Liver (tissue), 8 donors: ENCODE measurements at regions not wholly inside any gene's neighbourhood (a gene's known extent, or its start where the extent isn't known, plus 50 kb on each side); places are given as distances from the start of the nearest gene placed in this dataset.
A peak's percentile ranks its signal among the peaks of the same experiment; 100 is the strongest.

Experiments
- DNase-seq: peaks from one replicate; pipeline ENCODE4 v3.0.0-alpha.2; 2017; ENCODE audit warnings: low spot score
- H3K27ac ChIP-seq, 2 donors: one replicate each; pipeline ENCODE4 v1.7.0; 2013; ENCODE audit warnings: inconsistent platforms in 2 of 2, low read length in 2 of 2, control low read depth in 1 of 2, low read depth in 1 of 2, mild to moderate bottlenecking in 1 of 2
- H3K27me3 ChIP-seq, 4 donors: one replicate each; pipeline versions ENCODE4 v1.6.1 to v1.7.0; 2013; ENCODE audit warnings: low read length in 3 of 4, inconsistent platforms in 1 of 4, mild to moderate bottlenecking in 1 of 4, moderate library complexity in 1 of 4; ENCODE audit not compliant: control insufficient read depth in 4 of 4, insufficient read depth in 4 of 4
- H3K36me3 ChIP-seq, 4 donors: one replicate each; pipeline versions ENCODE4 v1.6.1 to v1.7.0; 2013; ENCODE audit warnings: low read length in 3 of 4, mild to moderate bottlenecking in 3 of 4, low read depth in 1 of 4, moderate library complexity in 1 of 4; ENCODE audit not compliant: control insufficient read depth in 4 of 4, insufficient read depth in 3 of 4
- H3K4me1 ChIP-seq, 4 donors: one replicate each; pipeline versions ENCODE4 v1.6.1 to v1.7.0; 2013; ENCODE audit warnings: low read length in 3 of 4, mild to moderate bottlenecking in 3 of 4, moderate library complexity in 1 of 4; ENCODE audit not compliant: control insufficient read depth in 4 of 4, insufficient read depth in 4 of 4
- H3K4me3 ChIP-seq, 3 donors: one replicate each; pipeline versions ENCODE4 v1.6.1 to v1.7.0; 2013; ENCODE audit warnings: low read length in 3 of 3, control low read depth in 1 of 3, low read depth in 1 of 3, mild to moderate bottlenecking in 1 of 3
- H3K9ac ChIP-seq, 2 donors: one replicate each; pipeline ENCODE4 v1.7.0; 2013; ENCODE audit warnings: low read length in 2 of 2, mild to moderate bottlenecking in 2 of 2, moderate library complexity in 2 of 2, control low read depth in 1 of 2, low read depth in 1 of 2
- H3K9me3 ChIP-seq, 4 donors: one replicate each; pipeline versions ENCODE4 v1.6.1 to v1.7.0; 2013; ENCODE audit warnings: low read length in 3 of 4; ENCODE audit not compliant: control insufficient read depth in 4 of 4
- ATF3 ChIP-seq: IDR thresholded peaks from 2 replicates; pipeline ENCODE4 v1.6.1; 2016; ENCODE audit warnings: antibody characterized with exemption
- CTCF ChIP-seq: fragments of 150-350 bp; IDR thresholded peaks from 2 replicates; pipeline ENCODE4 v1.5.1; 2017; ENCODE audit warnings: improper control_type of control experiment, low read depth, low read length; ENCODE audit not compliant: missing input control
- EGR1 ChIP-seq, 2 donors: IDR thresholded peaks; 2 replicates each; pipeline ENCODE4 v1.6.1; 2016 to 2018; ENCODE audit warnings: antibody characterized with exemption in 2 of 2, low read depth in 2 of 2
- FOXA1 ChIP-seq: IDR thresholded peaks from 2 replicates; pipeline ENCODE4 v1.6.1; 2016; ENCODE audit warnings: antibody characterized with exemption
- FOXA2 ChIP-seq: IDR thresholded peaks from 2 replicates; pipeline ENCODE4 v1.6.1; 2016; ENCODE audit warnings: antibody characterized with exemption
- GABPA ChIP-seq, 2 donors: IDR thresholded peaks in 1 of 2; conservative IDR thresholded peaks in 1 of 2; 2 replicates each; pipeline ENCODE4 v1.6.1; 2016; ENCODE audit warnings: antibody characterized with exemption in 2 of 2, mild to moderate bottlenecking in 1 of 2, moderate library complexity in 1 of 2
- HNF4A ChIP-seq, 2 donors: conservative IDR thresholded peaks; 2 replicates each; pipeline ENCODE4 v1.6.1; 2016; ENCODE audit warnings: antibody characterized with exemption in 2 of 2, mild to moderate bottlenecking in 2 of 2
- HNF4G ChIP-seq: IDR thresholded peaks from 2 replicates; pipeline ENCODE4 v1.6.1; 2016; ENCODE audit warnings: antibody characterized with exemption
- JUND ChIP-seq, 2 donors: IDR thresholded peaks; 2 replicates each; pipeline ENCODE4 v1.6.1; 2016; ENCODE audit warnings: antibody characterized with exemption in 2 of 2
- MAX ChIP-seq: IDR thresholded peaks from 2 replicates; pipeline ENCODE4 v1.6.1; 2016; ENCODE audit warnings: antibody characterized with exemption
- NR2F2 ChIP-seq: IDR thresholded peaks from 2 replicates; pipeline ENCODE4 v1.6.1; 2016; ENCODE audit warnings: antibody characterized with exemption
- RAD21 ChIP-seq, 2 donors: IDR thresholded peaks; 2 replicates each; pipeline ENCODE4 v1.6.1; 2016; ENCODE audit warnings: antibody characterized with exemption in 2 of 2, mild to moderate bottlenecking in 2 of 2
- REST ChIP-seq: IDR thresholded peaks from 2 replicates; pipeline ENCODE4 v1.6.1; 2016; ENCODE audit warnings: antibody characterized with exemption, mild to moderate bottlenecking
- RXRA ChIP-seq, 2 donors: IDR thresholded peaks; 2 replicates each; pipeline ENCODE4 v1.6.1; 2017 to 2018; ENCODE audit warnings: antibody characterized with exemption in 2 of 2, mild to moderate bottlenecking in 1 of 2
- SP1 ChIP-seq: IDR thresholded peaks from 2 replicates; pipeline ENCODE4 v1.6.1; 2018; ENCODE audit warnings: antibody characterized with exemption, mild to moderate bottlenecking
- TAF1 ChIP-seq: conservative IDR thresholded peaks from 2 replicates; pipeline ENCODE4 v1.6.1; 2016; ENCODE audit warnings: antibody characterized with exemption, mild to moderate bottlenecking
- YY1 ChIP-seq: IDR thresholded peaks from 2 replicates; pipeline ENCODE4 v1.6.1; 2016; ENCODE audit warnings: antibody characterized with exemption, mild to moderate bottlenecking
- ZBTB33 ChIP-seq: IDR thresholded peaks from 2 replicates; pipeline ENCODE4 v1.6.1; 2016; ENCODE audit warnings: antibody characterized with exemption
- WGBS: extraction: QIAGEN DNeasy Blood & Tissue Kit; methylation state at CpG from one replicate; pipeline ENCODE4 v1.1.7; 2013; 5-methylcytosine and 5-hydroxymethylcytosine counted together
- donor health status: healthy.
- donor health status: healthy.
- donor health status: healthy.
- donor health status: healthy.
- donor health status: healthy.

GRCh38 chr21:41653954-41654491 is 112.8 kb downstream of the RIPK4 start:
- Histone ChIP-seq H3K27ac (no peak overlapping the region), H3K27me3 (no peaks in the 10 kb centered on the region), H3K36me3 (no peaks in the 10 kb centered on the region), H3K4me3 (no peak overlapping the region), H3K4me1 (no peaks in the 10 kb centered on the region), H3K9me3 (no peaks in the 10 kb centered on the region), H3K9ac (no peak overlapping the region)
- DNase-seq = no peak
- TF ChIP-seq FOXA1 = no peak
- TF ChIP-seq SP1 = peak; percentile 44
- TF ChIP-seq EGR1 (IDR thresholded peaks at IDR 0.05; ENCODE audit: low read depth in 2 of 2) = no peak
- TF ChIP-seq TAF1 = no peak
- TF ChIP-seq YY1 = no peak
- TF ChIP-seq RXRA (IDR thresholded peaks at IDR 0.05) = peak; percentile 21 to 23
- TF ChIP-seq MAX = peak; percentile 17
- TF ChIP-seq GABPA (IDR thresholded peaks at IDR 0.05 in 1 of 2, conservative IDR thresholded peaks at IDR 0.05 in 1 of 2) = no peak
- TF ChIP-seq ZBTB33 = no peak
- no peak for TF ChIP-seq HNF4A (conservative IDR thresholded peaks at IDR 0.05)
- TF ChIP-seq HNF4G = no peak
- no peak for TF ChIP-seq RAD21 (IDR thresholded peaks at IDR 0.05)
- no peak for TF ChIP-seq CTCF
- TF ChIP-seq NR2F2 = peak; percentile 79
- TF ChIP-seq FOXA2 = no peak
- TF ChIP-seq JUND (IDR thresholded peaks at IDR 0.05) = no peak
- TF ChIP-seq ATF3 = no peak
- TF ChIP-seq REST = no peak
- 84% methylated on average over 3 of the region's 3 CpGs for WGBS
